K562 (cell line): ENCODE measurements at regions not wholly inside any gene's neighbourhood (a gene's known extent, or its start where the extent isn't known, plus 50 kb on each side); places are given as distances from the start of the nearest gene placed in this dataset.

ENCODE experiments used
- CTCF ChIP-seq, 3 experiments: IDR thresholded peaks in 2 of 3; conservative IDR thresholded peaks in 1 of 3; 2 replicates each; pipeline ENCODE4 v1.5.1; 2011 to 2012; ENCODE audit warnings: low read length in 3 of 3, mild to moderate bottlenecking in 3 of 3, control low read depth in 2 of 3, improper control_type of control experiment in 1 of 3, inconsistent platforms in 1 of 3, low read depth in 1 of 3, mixed read lengths in 1 of 3, moderate library complexity in 1 of 3; ENCODE audit not compliant: insufficient read depth in 2 of 3
- CUX1 ChIP-seq: fragments of 200-800 bp; sonication (Bioruptor generic); IDR thresholded peaks from 2 replicates; pipeline ENCODE4 v1.6.1; 2016; ENCODE audit warnings: missing genetic modification characterization, missing compliant biosample characterization
- L3MBTL2 ChIP-seq: fragments of 450-650 bp; IDR thresholded peaks from 2 replicates; pipeline ENCODE4 v1.6.1; 2016; ENCODE audit warnings: mild to moderate bottlenecking, moderate library complexity
- NFIC ChIP-seq: fragments of 450-650 bp; IDR thresholded peaks from 2 replicates; pipeline ENCODE4 v1.6.1; 2017; ENCODE audit warnings: mild to moderate bottlenecking, inconsistent platforms
- NR2C2 ChIP-seq, 2 experiments: fragments of 200-800 bp in 1 of 2; sonication (Bioruptor generic) in 1 of 2; sonication (generic) in 1 of 2; formaldehyde crosslinking in 1 of 2; IDR thresholded peaks; 2 replicates each; pipeline versions ENCODE4 v1.6.1 to v1.8.0; 2016 to 2022; ENCODE audit warnings: mild to moderate bottlenecking in 1 of 2, missing compliant biosample characterization in 1 of 2, missing genetic modification characterization in 1 of 2, missing genetic modification reagents in 1 of 2
- PATZ1 ChIP-seq: fragments of 250-450 bp; sonication (Bioruptor Pico); IDR thresholded peaks from 2 replicates; pipeline ENCODE4 v1.5.0; 2020; ENCODE audit warnings: mild to moderate bottlenecking, borderline replicate concordance
- POLR2AphosphoS2 ChIP-seq: IDR thresholded peaks from 2 replicates; pipeline ENCODE4 v1.6.1; 2012; ENCODE audit warnings: low read length, improper control_type of control experiment
- SMARCC2 ChIP-seq: fragments of 450-650 bp; IDR thresholded peaks from 2 replicates; pipeline ENCODE4 v1.6.1; 2017; ENCODE audit warnings: antibody characterized with exemption, moderate library complexity, mild to moderate bottlenecking, low read depth
- ZC3H11A ChIP-seq: IDR thresholded peaks from 2 replicates; pipeline ENCODE4 v1.6.1; 2012; ENCODE audit warnings: low read depth, low read length, improper control_type of control experiment
- ZNF354B ChIP-seq: fragments of 250-450 bp; sonication (Bioruptor Pico); IDR thresholded peaks from 2 replicates; pipeline ENCODE4 v1.4.0; 2020

- no peak for TF ChIP-seq ZNF354B (CRISPR knock-in tag)
- no peak for TF ChIP-seq NR2C2 (CRISPR knock-in tag; IDR thresholded peaks at IDR 0.05)
- TF ChIP-seq NR2C2 (tag; IDR thresholded peaks at IDR 0.05) = no peak
- TF ChIP-seq ZC3H11A = no peak
- TF ChIP-seq POLR2AphosphoS2 = no peak
- no peak for TF ChIP-seq CTCF (IDR thresholded peaks at IDR 0.05 in 2 of 3, conservative IDR thresholded peaks at IDR 0.05 in 1 of 3; ENCODE audit: insufficient read depth in 2 of 3, low read depth in 1 of 3, low read length in 3 of 3)
- TF ChIP-seq SMARCC2 = no peak
- TF ChIP-seq NFIC = no peak
- no peak for TF ChIP-seq L3MBTL2
- TF ChIP-seq PATZ1 (CRISPR knock-in tag) = no peak
- no peak for TF ChIP-seq CUX1
Observed at GRCh38 chr4:138706201-138706600, 309.4 kb upstream of the NOCT start.
